BE2C (cell line): ENCODE measurements at regions not wholly inside any gene's neighbourhood (a gene's known extent, or its start where the extent isn't known, plus 50 kb on each side); places are given as distances from the start of the nearest gene placed in this dataset.

Source experiments
- DNase-seq: peaks from one replicate; pipeline ENCODE4 v3.0.0-alpha.2; 2020
- H3K27me3 ChIP-seq: fragments of 250-450 bp; sonication (Bioruptor Pico); 2 replicates; pipeline ENCODE4 v1.5.1; 2020; ENCODE audit warnings: mild to moderate bottlenecking
- H3K36me3 ChIP-seq: fragments of 250-450 bp; sonication (Bioruptor Pico); 2 replicates; pipeline ENCODE4 v1.5.1; 2020; ENCODE audit warnings: mild to moderate bottlenecking
- H3K4me1 ChIP-seq: fragments of 250-450 bp; sonication (Bioruptor Pico); 2 replicates; pipeline ENCODE4 v1.5.1; 2020
- H3K4me3 ChIP-seq: 2 replicates; pipeline ENCODE4 v1.5.1; 2011; ENCODE audit warnings: low read depth, low read length
- H3K9me3 ChIP-seq: fragments of 250-450 bp; sonication (Bioruptor Pico); 2 replicates; pipeline ENCODE4 v1.5.1; 2020
- TF ChIP-seq, protein P1 (sequence below): IDR thresholded peaks from 2 replicates; pipeline ENCODE4 v1.5.1; 2012; ENCODE audit warnings: mild to moderate bottlenecking, low read depth, low read length

DNA sequence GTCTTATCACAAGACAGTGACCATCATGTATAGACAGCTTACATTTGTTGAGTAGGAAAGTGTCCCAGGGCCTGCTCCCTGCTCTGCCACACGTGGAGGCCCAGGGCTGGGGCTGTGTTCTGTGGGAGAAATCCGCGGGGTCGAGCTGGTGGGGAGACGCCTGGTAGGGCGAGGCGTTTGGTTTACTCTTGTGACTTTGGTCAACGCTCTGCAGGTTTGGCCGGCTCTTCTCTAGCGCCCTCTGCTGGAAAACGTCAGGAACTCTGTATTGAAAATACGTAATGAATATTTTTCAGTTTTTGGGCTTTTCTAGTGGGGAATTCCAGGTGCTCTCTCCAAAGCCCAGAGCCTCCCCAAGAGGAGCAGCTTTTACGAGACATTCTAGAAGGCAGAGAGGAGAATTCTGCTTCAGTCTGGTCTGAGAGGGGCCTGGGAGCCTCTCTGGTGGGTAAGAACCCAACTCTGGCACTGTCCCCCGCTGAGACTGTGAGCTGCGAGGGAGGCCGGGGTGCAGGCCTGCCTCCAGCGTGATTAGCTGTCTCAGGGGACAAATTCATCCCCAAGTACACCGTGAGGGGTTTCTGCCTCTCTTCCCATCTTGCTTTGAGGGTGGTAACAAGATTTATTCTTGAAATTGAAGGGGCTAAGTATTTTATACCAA, 112.6 kb upstream of the RALGAPA2 start:
- DNase-seq = peak; percentile 67
- Histone ChIP-seq H3K4me1 (no peaks in the 10 kb centered on the region), H3K9me3 (no peaks in the 10 kb centered on the region), H3K27me3 (peaks cover 23% of the 10 kb centered on the region), H3K36me3 (no peaks in the 10 kb centered on the region), H3K4me3 (no peak overlapping the region)
- TF ChIP-seq, protein P1, sequence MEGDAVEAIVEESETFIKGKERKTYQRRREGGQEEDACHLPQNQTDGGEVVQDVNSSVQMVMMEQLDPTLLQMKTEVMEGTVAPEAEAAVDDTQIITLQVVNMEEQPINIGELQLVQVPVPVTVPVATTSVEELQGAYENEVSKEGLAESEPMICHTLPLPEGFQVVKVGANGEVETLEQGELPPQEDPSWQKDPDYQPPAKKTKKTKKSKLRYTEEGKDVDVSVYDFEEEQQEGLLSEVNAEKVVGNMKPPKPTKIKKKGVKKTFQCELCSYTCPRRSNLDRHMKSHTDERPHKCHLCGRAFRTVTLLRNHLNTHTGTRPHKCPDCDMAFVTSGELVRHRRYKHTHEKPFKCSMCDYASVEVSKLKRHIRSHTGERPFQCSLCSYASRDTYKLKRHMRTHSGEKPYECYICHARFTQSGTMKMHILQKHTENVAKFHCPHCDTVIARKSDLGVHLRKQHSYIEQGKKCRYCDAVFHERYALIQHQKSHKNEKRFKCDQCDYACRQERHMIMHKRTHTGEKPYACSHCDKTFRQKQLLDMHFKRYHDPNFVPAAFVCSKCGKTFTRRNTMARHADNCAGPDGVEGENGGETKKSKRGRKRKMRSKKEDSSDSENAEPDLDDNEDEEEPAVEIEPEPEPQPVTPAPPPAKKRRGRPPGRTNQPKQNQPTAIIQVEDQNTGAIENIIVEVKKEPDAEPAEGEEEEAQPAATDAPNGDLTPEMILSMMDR = peak; percentile 83

DNA sequence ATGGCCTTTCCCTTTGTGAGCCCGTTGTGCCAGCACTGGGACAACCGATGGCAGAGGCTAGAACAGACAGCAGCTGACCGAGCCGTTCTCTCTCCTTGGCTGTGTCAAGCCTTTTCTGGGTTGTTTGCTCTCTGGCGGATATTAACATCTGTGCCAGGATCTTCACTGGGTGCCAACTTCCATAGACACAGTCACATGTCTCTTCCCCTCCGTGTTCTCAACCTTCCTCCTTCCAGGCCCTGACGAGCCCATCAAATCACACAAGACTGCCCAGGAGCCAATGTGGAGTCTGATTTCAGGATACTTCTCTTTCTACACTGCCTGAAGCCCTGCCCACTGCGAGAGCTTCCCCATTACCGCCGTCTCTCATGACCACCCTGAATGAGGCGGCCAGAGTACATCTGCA, 111.0 kb upstream of the RALGAPA2 start:
- no peaks in the 10 kb centered on the region for H3K9me3 ChIP-seq
- DNase-seq = no peak
- no peak overlapping the region for H3K4me3 ChIP-seq
- no peaks in the 10 kb centered on the region for H3K4me1 ChIP-seq
- TF ChIP-seq, protein P1 = no peak
- peaks cover 23% of the 10 kb centered on the region for H3K27me3 ChIP-seq
- no peaks in the 10 kb centered on the region for H3K36me3 ChIP-seq

DNA sequence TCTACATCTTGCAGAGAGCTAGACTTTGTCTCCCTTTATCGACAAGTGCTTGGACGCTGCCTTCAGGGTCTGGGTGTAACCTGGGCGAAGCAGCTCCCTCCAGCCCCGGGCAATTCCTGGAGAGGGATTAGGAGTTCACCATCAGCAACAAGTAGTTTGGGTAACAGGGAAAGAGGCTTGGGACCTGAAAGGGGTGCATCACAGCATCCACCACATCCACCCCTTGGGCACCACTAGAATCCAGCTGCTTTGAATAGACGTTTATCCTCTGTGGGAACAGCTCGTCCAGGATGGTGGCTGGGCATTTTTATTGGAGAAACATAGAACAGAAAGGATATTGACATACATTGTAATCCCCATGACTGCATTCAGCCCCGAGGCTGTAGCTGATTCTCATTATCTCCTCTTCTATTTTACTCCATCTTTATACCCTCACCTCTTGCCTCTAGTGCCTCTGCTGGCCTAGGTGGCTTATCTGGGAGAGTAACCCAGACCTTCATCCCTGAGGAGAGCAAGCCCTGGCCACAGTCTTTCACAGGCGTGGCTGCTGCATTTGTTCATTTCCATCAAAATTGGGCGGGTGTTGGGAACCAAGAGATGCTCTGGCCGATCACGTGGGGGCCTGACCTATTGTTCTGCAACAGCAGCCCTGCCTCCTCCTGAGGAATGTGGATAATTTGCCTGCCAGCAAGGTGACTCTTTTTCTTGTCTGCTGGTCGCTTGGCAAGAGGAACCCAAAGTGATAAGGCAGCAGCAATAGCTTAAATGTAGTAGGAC, 109.2 kb upstream of the RALGAPA2 start:
- no peak for DNase-seq
- Histone ChIP-seq H3K4me3 (no peak overlapping the region), H3K27me3 (peaks cover 16% of the 10 kb centered on the region), H3K4me1 (no peaks in the 10 kb centered on the region), H3K36me3 (no peaks in the 10 kb centered on the region), H3K9me3 (no peaks in the 10 kb centered on the region)
- TF ChIP-seq, protein P1 = no peak

DNA sequence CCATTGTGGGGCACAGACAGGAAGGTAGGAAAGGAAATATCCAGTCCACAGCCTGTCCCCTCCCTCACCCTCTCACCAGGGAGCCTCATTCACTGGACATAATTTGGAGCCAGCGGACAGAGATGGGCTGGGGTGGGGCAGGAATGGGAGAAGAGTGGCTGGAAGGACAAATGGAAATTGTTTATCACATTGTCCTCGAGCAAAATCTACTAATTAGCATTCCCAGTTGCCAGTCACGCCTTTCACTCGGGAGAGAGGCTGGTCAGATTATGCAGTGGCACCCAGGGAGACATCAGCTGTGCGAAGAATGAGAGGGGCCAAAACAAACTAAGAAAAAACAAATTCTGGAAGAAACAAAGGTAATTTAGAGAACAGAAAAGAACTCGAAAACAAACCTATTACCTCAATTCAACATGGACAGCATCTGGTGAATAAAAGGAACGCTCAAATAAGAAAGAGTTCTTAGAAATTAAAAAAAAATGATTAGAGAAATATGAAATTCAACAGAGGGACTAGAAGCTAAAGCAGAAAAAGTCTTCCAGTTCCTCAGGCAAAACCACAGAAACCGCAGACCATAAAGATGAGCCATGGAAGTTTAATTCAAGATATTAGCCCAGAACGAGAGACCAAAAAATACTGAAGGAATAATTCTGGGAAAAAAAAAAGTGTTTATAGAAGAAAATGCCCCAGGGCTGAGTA, 108.5 kb upstream of the RALGAPA2 start:
- DNase-seq = no peak
- H3K4me1 ChIP-seq = no peaks in the 10 kb centered on the region
- H3K4me3 ChIP-seq = no peak overlapping the region
- peaks cover 13% of the 10 kb centered on the region for H3K27me3 ChIP-seq
- no peaks in the 10 kb centered on the region for H3K36me3 ChIP-seq
- no peaks in the 10 kb centered on the region for H3K9me3 ChIP-seq
- TF ChIP-seq, protein P1 = no peak

DNA sequence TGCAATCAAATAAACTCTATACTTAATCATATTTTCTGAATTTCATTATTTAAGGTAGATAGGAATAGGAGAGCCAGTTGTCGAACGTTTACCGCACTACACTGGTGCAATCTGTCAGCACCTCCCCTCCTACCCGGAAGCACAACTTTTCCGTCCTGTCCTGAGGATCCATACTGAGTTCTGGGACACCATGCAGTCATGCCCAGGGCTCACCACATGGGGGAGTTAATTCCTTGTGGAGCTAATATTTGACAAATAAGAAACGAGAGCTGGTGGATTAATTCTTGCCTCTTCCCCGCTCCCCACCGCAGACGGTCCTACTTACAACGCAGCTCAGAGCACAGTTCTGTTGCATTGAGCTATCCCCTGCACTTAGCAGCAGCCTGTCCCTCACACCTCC, 107.7 kb upstream of the RALGAPA2 start:
- Histone ChIP-seq H3K27me3 (peaks cover 13% of the 10 kb centered on the region), H3K4me1 (no peaks in the 10 kb centered on the region), H3K4me3 (no peak overlapping the region), H3K36me3 (no peaks in the 10 kb centered on the region), H3K9me3 (no peaks in the 10 kb centered on the region)
- DNase-seq = peak; percentile 26
- TF ChIP-seq, protein P1 = peak; percentile 38
